ENCODE measurements at regions not wholly inside any gene's neighbourhood (a gene's known extent, or its start where the extent isn't known, plus 50 kb on each side); places are given as distances from the start of the nearest gene placed in this dataset.

GRCh38 chr14:38901791-38902190 lies 201.2 kb downstream of the SEC23A start:
- DNase-seq (ENCODE audit: low spot score), result no peak

- DNase-seq (ENCODE audit: low spot score), result no peak
Measured at GRCh38 chr14:38900887-38901286, 202.1 kb downstream of the SEC23A start.

- no peak for DNase-seq (ENCODE audit: low spot score)
Measured at GRCh38 chr14:38887696-38888095, 215.3 kb downstream of the SEC23A start.

- DNase-seq (ENCODE audit: low spot score), result no peak
Measured at GRCh38 chr14:38884109-38884508, 218.9 kb downstream of the SEC23A start.

- DNase-seq (ENCODE audit: low spot score), result no peak
Measured at GRCh38 chr14:38883127-38883526, 219.9 kb downstream of the SEC23A start.

- DNase-seq (ENCODE audit: low spot score), result no peak
Measured at GRCh38 chr14:38882533-38882932, 220.5 kb downstream of the SEC23A start.

GRCh38 chr14:38880643-38881524 lies 222.2 kb downstream of the SEC23A start:
- no peak for DNase-seq (ENCODE audit: low spot score)

- no peak for DNase-seq (ENCODE audit: low spot score)
Measured at GRCh38 chr14:38877744-38878388, 225.2 kb downstream of the SEC23A start.

GRCh38 chr14:38874721-38875120 lies 228.3 kb downstream of the SEC23A start:
- no peak for DNase-seq (ENCODE audit: low spot score)

- DNase-seq (ENCODE audit: low spot score), result no peak
Measured at GRCh38 chr14:38873941-38874612, 229.0 kb downstream of the SEC23A start.

GRCh38 chr14:38870296-38870836 lies 232.7 kb downstream of the SEC23A start:
- no peak for DNase-seq (ENCODE audit: low spot score)

- no peak for DNase-seq (ENCODE audit: low spot score)
Measured at GRCh38 chr14:38868399-38869290, 234.4 kb downstream of the SEC23A start.

GRCh38 chr14:38867561-38868150 lies 235.4 kb downstream of the SEC23A start:
- peak; percentile 60 for DNase-seq (ENCODE audit: low spot score)

- DNase-seq (ENCODE audit: low spot score), result no peak
Measured at GRCh38 chr14:38866461-38866860, 236.6 kb downstream of the SEC23A start.

GRCh38 chr14:38862366-38862765 lies 240.7 kb downstream of the SEC23A start:
- DNase-seq (ENCODE audit: low spot score), result no peak

GRCh38 chr14:38860530-38860929 lies 242.5 kb downstream of the SEC23A start:
- no peak for DNase-seq (ENCODE audit: low spot score)

GRCh38 chr14:38856798-38857197 lies 246.2 kb downstream of the SEC23A start:
- no peak for DNase-seq (ENCODE audit: low spot score)

GRCh38 chr14:38855513-38855912 lies 247.5 kb downstream of the SEC23A start:
- no peak for DNase-seq (ENCODE audit: low spot score)

- no peak for DNase-seq (ENCODE audit: low spot score)
Measured at GRCh38 chr14:38851111-38851510, 251.9 kb downstream of the SEC23A start.

GRCh38 chr14:38850664-38851063 lies 252.4 kb downstream of the SEC23A start:
- no peak for DNase-seq (ENCODE audit: low spot score)

- DNase-seq (ENCODE audit: low spot score), result no peak
Measured at GRCh38 chr14:38848243-38848935, 254.6 kb downstream of the SEC23A start.

Measured in CD4-positive, alpha-beta T cell treated with Interleukin-2 at 100 ng/mL for 4 hours (primary cell).